ENCODE measurements at regions not wholly inside any gene's neighbourhood (a gene's known extent, or its start where the extent isn't known, plus 50 kb on each side); places are given as distances from the start of the nearest gene placed in this dataset.

DNA sequence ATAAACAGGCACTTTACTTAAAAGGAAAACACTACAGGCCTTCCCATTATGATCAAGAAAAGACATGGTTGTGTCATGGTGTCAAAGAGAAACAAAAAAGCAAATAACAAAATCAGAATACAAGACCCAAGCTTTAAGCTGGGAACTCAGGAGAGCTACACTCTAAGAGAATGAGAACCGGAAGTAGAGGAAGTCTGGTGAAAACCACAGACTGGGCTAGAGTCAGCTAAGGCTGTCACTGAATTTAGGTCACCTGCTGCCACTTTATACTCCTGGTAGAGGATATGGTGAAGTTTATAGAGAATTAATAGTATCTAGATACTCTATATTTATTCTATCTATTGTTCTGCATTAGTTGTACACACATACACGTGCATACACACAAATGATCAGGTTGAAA, 971.7 kb downstream of the FLRT2 start:
- ATAC-seq (ENCODE audit: low read depth) = no peak

More for the DNA sequence above, 971.7 kb downstream of the FLRT2 start:
- Histone ChIP-seq H3K9ac (ENCODE audit: low read depth, low read length) (no peak overlapping the region), H3K14ac (replicated peaks; ENCODE audit: low read depth, low read length) (no peak overlapping the region), H3K9me1 (ENCODE audit: insufficient read depth, low read length) (no peaks in the 10 kb centered on the region), H2AK5ac (ENCODE audit: low read depth, low read length) (no peak overlapping the region), H2AFZ (replicated peaks; ENCODE audit: low read length, poor library complexity) (no peak overlapping the region), H4K20me1 (ENCODE audit: insufficient read depth, low read length) (no peaks in the 10 kb centered on the region), H3K4me3 (ENCODE audit: insufficient read depth, low read depth, low read length) (no peak overlapping the region), H2BK120ac (ENCODE audit: low read depth, low read length) (no peak overlapping the region), H2BK15ac (ENCODE audit: low read depth, low read length) (no peak overlapping the region), H3K4me1 (ENCODE audit: control insufficient read depth, insufficient read depth, low read length) (no peaks in the 10 kb centered on the region), H2BK20ac (ENCODE audit: low read depth, low read length) (no peak overlapping the region), H4K91ac (ENCODE audit: insufficient read depth, low read depth, low read length) (no peak overlapping the region), H2AK9ac (replicated peaks; ENCODE audit: low read depth, low read length, poor library complexity) (no peak overlapping the region), H3K23ac (ENCODE audit: low read depth, low read length) (no peak overlapping the region), H4K5ac (ENCODE audit: low read depth, low read length) (no peak overlapping the region), H4K8ac (ENCODE audit: low read depth in 2 of 2, low read length in 2 of 2) (no peak overlapping the region), H3K9me3 (ENCODE audit: control insufficient read depth, insufficient read depth, low read length) (no peaks in the 10 kb centered on the region), H2BK5ac (ENCODE audit: low read depth, low read length, poor library complexity, severe bottlenecking) (no peak overlapping the region), H3K27ac (ENCODE audit: insufficient read depth, low read length) (no peak overlapping the region), H3K56ac (ENCODE audit: extremely low read depth, insufficient read depth, low read length) (no peak overlapping the region), H3K4me2 (ENCODE audit: low read depth, low read length) (no peak overlapping the region), H3K4ac (ENCODE audit: low read depth, low read length) (no peak overlapping the region), H3K36me3 (ENCODE audit: control insufficient read depth, insufficient read depth, low read length) (no peaks in the 10 kb centered on the region), H3K79me1 (ENCODE audit: low read depth in 1 of 2, low read length in 2 of 2) (no peaks in the 10 kb centered on the region), H3K18ac (ENCODE audit: low read depth, low read length) (no peak overlapping the region), H3K27me3 (ENCODE audit: control insufficient read depth, insufficient read depth, low read length) (no peaks in the 10 kb centered on the region)
- no CpG with 5 or more reads among the region's 2 CpGs for WGBS, 2 experiments (ENCODE audit: extremely low coverage in 2 of 2, insufficient read length in 1 of 2)
- DNase-seq = no peak
- ChIA-PET POLR2A (ENCODE audit: unreplicated experiment) (no interaction called here), CTCF (no interaction called here)
- BruUV-seq (replicated peaks) = no TSS peak
- TF ChIP-seq FOS (IDR thresholded peaks at IDR 0.05; ENCODE audit: low read depth, low read length) (no peak), CHD1 (IDR thresholded peaks at IDR 0.05; ENCODE audit: low read depth, low read length) (no peak), RAD21 (IDR thresholded peaks at IDR 0.05; ENCODE audit: low read length) (no peak), BHLHE40 (IDR thresholded peaks at IDR 0.05; ENCODE audit: low read depth, low read length) (no peak), POLR2A (IDR thresholded peaks at IDR 0.05; ENCODE audit: low read depth, low read length) (no peak), CEBPB (IDR thresholded peaks at IDR 0.05; ENCODE audit: low read depth, low read length) (no peak)
- TF ChIP-seq, protein P1, sequence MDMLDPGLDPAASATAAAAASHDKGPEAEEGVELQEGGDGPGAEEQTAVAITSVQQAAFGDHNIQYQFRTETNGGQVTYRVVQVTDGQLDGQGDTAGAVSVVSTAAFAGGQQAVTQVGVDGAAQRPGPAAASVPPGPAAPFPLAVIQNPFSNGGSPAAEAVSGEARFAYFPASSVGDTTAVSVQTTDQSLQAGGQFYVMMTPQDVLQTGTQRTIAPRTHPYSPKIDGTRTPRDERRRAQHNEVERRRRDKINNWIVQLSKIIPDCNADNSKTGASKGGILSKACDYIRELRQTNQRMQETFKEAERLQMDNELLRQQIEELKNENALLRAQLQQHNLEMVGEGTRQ (IDR thresholded peaks at IDR 0.05; ENCODE audit: low read depth, low read length) = no peak
- intact Hi-C loops (cut with micrococcal nuclease) (no loop called here), dilution Hi-C loops (cut with HindIII; ENCODE audit: low sequenced_read_pairs, unreplicated experiment) (no loop called here), in situ Hi-C loops (cut with MboI; ENCODE audit: low sequenced_read_pairs) (no loop called here)

Data from IMR-90 (cell line).